WTC11 (cell line): ENCODE measurements at regions not wholly inside any gene's neighbourhood (a gene's known extent, or its start where the extent isn't known, plus 50 kb on each side); places are given as distances from the start of the nearest gene placed in this dataset.

ENCODE experiments used
- CTCF ChIP-seq: fragments of 200-600 bp; IDR thresholded peaks from 2 replicates; pipeline ENCODE4 v1.8.0; 2022; ENCODE audit warnings: antibody characterized with exemption
- ZMAT4 ChIP-seq: fragments of 250-450 bp; sonication (Bioruptor Pico); IDR thresholded peaks from 2 replicates; pipeline ENCODE4 v1.9.0; 2021; ENCODE audit warnings: mild to moderate bottlenecking

GRCh38 chr11:101705972-101706371 is 122.2 kb upstream of the TRPC6 start:
- TF ChIP-seq ZMAT4 (no peak), CTCF (no peak)
